Vagina (tissue), 2 donors: ENCODE measurements at regions not wholly inside any gene's neighbourhood (a gene's known extent, or its start where the extent isn't known, plus 50 kb on each side); places are given as distances from the start of the nearest gene placed in this dataset.
A peak's percentile ranks its signal among the peaks of the same experiment; 100 is the strongest.

ENCODE experiments used
- DNase-seq, 2 donors: peaks; one replicate each; pipeline ENCODE4 v3.0.0-alpha.2; 2017; ENCODE audit errors: extremely low spot score in 2 of 2
- H3K27ac ChIP-seq: fragments of 200-600 bp; sonication (generic); one replicate; pipeline ENCODE4 v1.5.1; 2019
- H3K27me3 ChIP-seq: fragments of 200-600 bp; sonication (generic); one replicate; pipeline ENCODE4 v1.5.1; 2019
- H3K36me3 ChIP-seq, 2 donors: fragments of 200-600 bp; sonication (generic); one replicate each; pipeline ENCODE4 v1.5.1; 2017 to 2019
- H3K4me1 ChIP-seq: fragments of 200-600 bp; sonication (generic); one replicate; pipeline ENCODE4 v1.5.1; 2019
- H3K4me3 ChIP-seq, 2 donors: fragments of 200-600 bp; sonication (generic); 1 replicate in 1 of 2; 2 replicates in 1 of 2; pipeline ENCODE4 v1.5.1; 2016 to 2019
- H3K9me3 ChIP-seq: fragments of 200-600 bp; sonication (generic); one replicate; pipeline ENCODE4 v1.5.1; 2019
- CTCF ChIP-seq, 3 experiments: fragments of 450-650 bp in 2 of 3; fragments of 200-600 bp in 1 of 3; sonication (generic) in 1 of 3; IDR thresholded peaks; one replicate each; pipeline ENCODE4 v1.5.1; 2017 to 2019; ENCODE audit warnings: antibody characterized with exemption in 3 of 3, mild to moderate bottlenecking in 2 of 3, moderate library complexity in 2 of 3
- POLR2A ChIP-seq, 2 donors: fragments of 450-650 bp; IDR thresholded peaks; one replicate each; pipeline ENCODE4 v1.6.1; 2017; ENCODE audit warnings: antibody characterized with exemption in 2 of 2, mild to moderate bottlenecking in 2 of 2, moderate library complexity in 2 of 2
- POLR2AphosphoS5 ChIP-seq, 2 donors: sonication (generic); formaldehyde crosslinking; IDR thresholded peaks; one replicate each; pipeline ENCODE4 v1.9.0; 2017; ENCODE audit warnings: antibody characterized with exemption in 2 of 2, mild to moderate bottlenecking in 2 of 2, low read depth in 1 of 2; ENCODE audit not compliant: insufficient read depth in 1 of 2
- intact Hi-C: fragments of 100-400 bp; cut with DNase I; formaldehyde crosslinking; loops from one replicate; pipeline ENCODE4 v1.15.1; 2023

- intact Hi-C loops = loop anchor here (5.0 to 10.0 kb wide), 2 partner anchors 73 to 249 kb away; no protein-coding TSS in a partner anchor
- Histone ChIP-seq H3K4me3 (peak overlapping the region in 1 of 2 donors; percentile 10), H3K36me3 (no peaks in the 10 kb centered on the region), H3K27ac (peak overlapping the region; percentile 73), H3K27me3 (no peaks in the 10 kb centered on the region), H3K4me1 (peaks cover 25% of the 10 kb centered on the region), H3K9me3 (no peaks in the 10 kb centered on the region)
- DNase-seq = peak in 1 of 2 donors; percentile 95
- TF ChIP-seq POLR2AphosphoS5 (IDR thresholded peaks at IDR 0.05; ENCODE audit: insufficient read depth in 1 of 2, low read depth in 1 of 2) (peak; percentile 43 to 87), POLR2A (IDR thresholded peaks at IDR 0.05) (no peak), CTCF (IDR thresholded peaks at IDR 0.05) (peak; percentile 73 to 93 (median 89))
Measured at GRCh38 chr6:30828027-30828962, 56.0 kb upstream of the DDR1 start.

- Histone ChIP-seq H3K4me1 (peaks cover 30% of the 10 kb centered on the region), H3K4me3 (no peak overlapping the region), H3K9me3 (no peaks in the 10 kb centered on the region), H3K36me3 (no peaks in the 10 kb centered on the region), H3K27me3 (no peaks in the 10 kb centered on the region), H3K27ac (peak overlapping the region; percentile 73)
- intact Hi-C loops = loop anchor here (5.0 to 10.0 kb wide), 2 partner anchors 72 to 250 kb away; no protein-coding TSS in a partner anchor
- DNase-seq = no peak
- TF ChIP-seq POLR2A (IDR thresholded peaks at IDR 0.05) (no peak), CTCF (IDR thresholded peaks at IDR 0.05) (no peak), POLR2AphosphoS5 (IDR thresholded peaks at IDR 0.05; ENCODE audit: insufficient read depth in 1 of 2, low read depth in 1 of 2) (no peak)
Measured at GRCh38 chr6:30826961-30827342, 57.4 kb upstream of the DDR1 start.

GRCh38 chr6:30824698-30825097 lies 59.6 kb upstream of the DDR1 start:
- no peak for TF ChIP-seq POLR2AphosphoS5 (IDR thresholded peaks at IDR 0.05; ENCODE audit: insufficient read depth in 1 of 2, low read depth in 1 of 2)
- TF ChIP-seq POLR2A (IDR thresholded peaks at IDR 0.05) = no peak
- no peak for TF ChIP-seq CTCF (IDR thresholded peaks at IDR 0.05)
- Histone ChIP-seq H3K4me1 (peaks cover 51% of the 10 kb centered on the region), H3K4me3 (no peak overlapping the region), H3K36me3 (no peaks in the 10 kb centered on the region), H3K9me3 (no peaks in the 10 kb centered on the region), H3K27ac (no peak overlapping the region), H3K27me3 (no peaks in the 10 kb centered on the region)
- DNase-seq = no peak
- intact Hi-C loops = loop anchor here (2.0 to 10.0 kb wide), 3 partner anchors 58 to 253 kb away; no protein-coding TSS in a partner anchor

- H3K27ac ChIP-seq = no peak overlapping the region
- intact Hi-C loops = loop anchor here (10.0 kb wide), 1 partner anchor 69 kb away; no protein-coding TSS in a partner anchor
Measured at GRCh38 chr6:30823534-30823865, 60.8 kb upstream of the DDR1 start.

More at GRCh38 chr6:30823534-30823865, 60.8 kb upstream of the DDR1 start:
- H3K4me1 ChIP-seq = peaks cover 51% of the 10 kb centered on the region
- no peak overlapping the region for H3K4me3 ChIP-seq
- no peaks in the 10 kb centered on the region for H3K27me3 ChIP-seq
- H3K36me3 ChIP-seq = no peaks in the 10 kb centered on the region
- no peaks in the 10 kb centered on the region for H3K9me3 ChIP-seq
- DNase-seq = no peak
- TF ChIP-seq POLR2A (IDR thresholded peaks at IDR 0.05) (no peak), CTCF (IDR thresholded peaks at IDR 0.05) (no peak), POLR2AphosphoS5 (IDR thresholded peaks at IDR 0.05; ENCODE audit: insufficient read depth in 1 of 2, low read depth in 1 of 2) (no peak)
